ENCODE measurements at regions not wholly inside any gene's neighbourhood (a gene's known extent, or its start where the extent isn't known, plus 50 kb on each side); places are given as distances from the start of the nearest gene placed in this dataset.

DNA sequence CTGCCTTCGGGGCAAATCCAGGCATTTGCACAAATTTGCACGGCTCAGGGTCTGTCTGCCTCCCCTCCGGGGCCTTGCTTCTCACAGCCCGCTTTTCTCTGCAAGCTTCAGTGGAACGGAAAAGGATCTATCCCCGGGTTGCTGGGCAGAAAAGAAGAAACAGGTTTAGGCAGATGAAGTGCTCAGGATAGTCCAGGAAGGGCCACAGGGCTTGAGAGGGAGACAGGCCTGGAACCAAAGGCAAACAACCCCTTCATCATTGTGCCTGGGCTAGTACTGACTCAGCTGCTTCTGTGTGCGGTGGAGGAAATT is 347.8 kb upstream of the TNP1 start:
- H3K4me3 ChIP-seq (ENCODE audit: low read depth, low read length) = no peak overlapping the region
- peak overlapping the region; percentile 65 for H2BK12ac ChIP-seq (ENCODE audit: low read length)
- peaks cover 18 to 24% of the 10 kb centered on the region in 2 experiments for H3K4me1 ChIP-seq (ENCODE audit: control insufficient read depth in 1 of 2, insufficient read depth in 2 of 2, low read length in 2 of 2)
- no peaks in the 10 kb centered on the region for H3K36me3 ChIP-seq (ENCODE audit: control insufficient read depth in 1 of 2, insufficient read depth in 2 of 2, low read length in 2 of 2)
- H3K27ac ChIP-seq (ENCODE audit: low read depth, low read length) = peak overlapping the region; percentile 71
- no peak overlapping the region for H3K9ac ChIP-seq (ENCODE audit: low read length)
- peak overlapping the region; percentile 42 for H3K14ac ChIP-seq (ENCODE audit: low read length)
- peak overlapping the region; percentile 77 for H2BK120ac ChIP-seq (ENCODE audit: insufficient read depth, low read length, poor library complexity)
- no peak for DNase-seq
- H2AFZ ChIP-seq (ENCODE audit: insufficient read depth, low read length, poor library complexity) = no peak overlapping the region
- no CpG with 5 or more reads among the region's 7 CpGs for WGBS (ENCODE audit: extremely low coverage, insufficient coverage, insufficient read length)
- peak overlapping the region; percentile 75 for H4K91ac ChIP-seq (ENCODE audit: low read depth, low read length)
- no peaks in the 10 kb centered on the region for H3K9me3 ChIP-seq (ENCODE audit: insufficient read depth, low read depth, low read length)
- no peak overlapping the region for H3K4me2 ChIP-seq (ENCODE audit: low read length)
- peak overlapping the region; percentile 16 for H3K4ac ChIP-seq (ENCODE audit: low read depth, low read length)
- H3K79me1 ChIP-seq (ENCODE audit: low read length) = peaks cover 16% of the 10 kb centered on the region
- H2AK5ac ChIP-seq (ENCODE audit: low read length) = peak overlapping the region; percentile 31
- peak overlapping the region; percentile 72 for H4K12ac ChIP-seq (ENCODE audit: low read depth, low read length)
- H3K27me3 ChIP-seq (ENCODE audit: insufficient read depth, low read length) = no peaks in the 10 kb centered on the region
- H2BK5ac ChIP-seq (ENCODE audit: low read depth, low read length, poor library complexity) = peak overlapping the region; percentile 64
- H3K23ac ChIP-seq (ENCODE audit: low read length) = no peak overlapping the region
- H4K8ac ChIP-seq (ENCODE audit: low read depth, low read length) = peak overlapping the region; percentile 59
- no peaks in the 10 kb centered on the region for H3K79me2 ChIP-seq (ENCODE audit: control insufficient read depth, insufficient read depth, low read length, poor library complexity)
- peak overlapping the region; percentile 50 for H3K18ac ChIP-seq (ENCODE audit: low read length)

DNA sequence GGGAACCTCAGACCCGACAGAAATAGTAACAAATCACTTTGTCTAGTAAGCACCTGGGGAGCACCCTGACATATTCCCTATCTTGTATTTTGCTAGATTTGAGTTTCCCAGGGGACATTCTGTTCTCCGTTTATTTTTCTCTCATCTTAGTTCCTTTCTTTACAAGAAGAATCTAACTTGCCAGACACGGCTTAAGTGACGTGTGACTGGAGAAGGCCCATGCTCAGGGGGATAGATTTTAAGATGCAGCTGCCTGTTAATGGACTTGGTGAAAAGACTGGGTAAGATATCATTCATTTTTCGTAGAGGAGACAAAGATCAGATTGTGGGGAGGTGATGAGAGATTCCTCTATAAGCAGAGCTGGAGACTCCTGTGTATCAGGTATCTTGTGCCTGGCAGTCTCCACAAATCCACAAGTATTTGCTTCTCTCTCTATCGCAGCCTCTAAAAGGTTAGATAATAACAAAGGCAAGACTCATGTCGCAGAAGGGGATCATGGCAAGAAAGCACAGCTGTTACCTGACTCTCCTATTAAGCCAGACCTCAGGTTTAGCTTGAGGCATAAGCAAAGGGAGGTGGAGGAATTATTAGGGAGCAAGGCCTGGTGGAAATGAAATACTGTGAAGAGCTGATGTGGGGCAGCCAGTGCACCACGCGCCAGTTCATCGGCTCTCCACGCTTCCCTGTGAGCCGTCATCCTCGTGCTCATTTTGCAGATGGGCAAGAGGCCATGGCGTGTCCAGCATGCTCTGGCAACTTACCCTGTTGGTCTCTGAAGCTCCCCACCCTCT is 347.2 kb upstream of the TNP1 start:
- Histone ChIP-seq H3K4me3 (ENCODE audit: low read depth, low read length) (no peak overlapping the region), H4K12ac (ENCODE audit: low read depth, low read length) (no peak overlapping the region), H3K4me1 (ENCODE audit: control insufficient read depth in 1 of 2, insufficient read depth in 2 of 2, low read length in 2 of 2) (peaks cover 18 to 24% of the 10 kb centered on the region in 2 experiments), H3K9ac (ENCODE audit: low read length) (no peak overlapping the region), H2BK5ac (ENCODE audit: low read depth, low read length, poor library complexity) (peak overlapping the region; percentile 55), H3K27ac (ENCODE audit: low read depth, low read length) (peak overlapping the region; percentile 71), H3K36me3 (ENCODE audit: control insufficient read depth in 1 of 2, insufficient read depth in 2 of 2, low read length in 2 of 2) (no peaks in the 10 kb centered on the region), H3K9me3 (ENCODE audit: insufficient read depth, low read depth, low read length) (no peaks in the 10 kb centered on the region), H3K4ac (ENCODE audit: low read depth, low read length) (no peak overlapping the region), H3K18ac (ENCODE audit: low read length) (peak overlapping the region; percentile 78), H2BK12ac (ENCODE audit: low read length) (peak overlapping the region; percentile 65), H4K8ac (ENCODE audit: low read depth, low read length) (peak overlapping the region; percentile 74), H2AFZ (ENCODE audit: insufficient read depth, low read length, poor library complexity) (no peak overlapping the region), H3K14ac (ENCODE audit: low read length) (peak overlapping the region; percentile 42), H2AK5ac (ENCODE audit: low read length) (no peak overlapping the region), H3K4me2 (ENCODE audit: low read length) (no peak overlapping the region), H3K23ac (ENCODE audit: low read length) (no peak overlapping the region), H4K91ac (ENCODE audit: low read depth, low read length) (peak overlapping the region; percentile 84), H2BK120ac (ENCODE audit: insufficient read depth, low read length, poor library complexity) (peak overlapping the region; percentile 77), H3K27me3 (ENCODE audit: insufficient read depth, low read length) (no peaks in the 10 kb centered on the region), H3K79me1 (ENCODE audit: low read length) (peaks cover 16% of the 10 kb centered on the region), H3K79me2 (ENCODE audit: control insufficient read depth, insufficient read depth, low read length, poor library complexity) (no peaks in the 10 kb centered on the region)
- no peak for DNase-seq
- no CpG with 5 or more reads among the region's 14 CpGs for WGBS (ENCODE audit: extremely low coverage, insufficient coverage, insufficient read length)

DNA sequence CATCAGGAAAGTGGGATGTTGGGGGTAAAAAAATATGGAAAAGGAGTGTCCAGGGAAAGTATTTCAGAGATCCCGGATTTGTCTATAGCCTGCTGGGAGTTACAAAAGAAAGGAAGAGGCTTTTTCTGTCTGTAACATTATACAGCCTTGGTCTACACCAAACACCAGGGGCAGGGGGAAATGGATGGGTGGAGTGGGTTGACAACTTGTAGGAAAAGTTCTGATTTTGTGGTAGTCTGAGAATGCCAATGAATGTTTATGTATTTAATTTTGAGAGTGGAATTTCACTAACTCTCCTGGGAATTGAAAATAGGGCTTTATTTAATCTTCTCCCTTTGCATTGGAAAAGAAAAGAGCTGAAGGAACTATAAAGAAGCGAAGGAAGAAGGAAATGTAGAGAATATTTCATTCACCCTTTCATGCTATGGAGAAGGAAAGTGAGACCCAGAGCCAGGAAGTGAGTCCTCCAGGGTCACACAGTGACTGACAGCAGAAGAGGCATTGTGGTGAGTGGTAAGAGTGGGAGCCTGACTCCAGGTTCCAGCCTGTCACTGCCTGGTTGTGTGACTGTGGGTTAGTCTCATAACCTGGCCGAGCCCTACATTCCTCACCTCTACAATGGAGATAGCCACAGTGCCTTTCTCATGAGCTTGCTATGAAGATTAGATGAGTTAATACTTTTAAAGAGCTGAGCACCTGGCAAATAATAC is 346.3 kb upstream of the TNP1 start:
- DNase-seq = no peak
- Histone ChIP-seq H3K18ac (ENCODE audit: low read length) (peak overlapping the region; percentile 78), H3K4me2 (ENCODE audit: low read length) (no peak overlapping the region), H4K8ac (ENCODE audit: low read depth, low read length) (peak overlapping the region; percentile 74), H2BK5ac (ENCODE audit: low read depth, low read length, poor library complexity) (peak overlapping the region; percentile 8), H3K4me1 (ENCODE audit: control insufficient read depth in 1 of 2, insufficient read depth in 2 of 2, low read length in 2 of 2) (peaks cover 18 to 24% of the 10 kb centered on the region in 2 experiments), H2BK12ac (ENCODE audit: low read length) (peak overlapping the region; percentile 48), H3K27ac (ENCODE audit: low read depth, low read length) (peak overlapping the region; percentile 49), H4K91ac (ENCODE audit: low read depth, low read length) (peak overlapping the region; percentile 84), H3K4ac (ENCODE audit: low read depth, low read length) (peak overlapping the region; percentile 52), H3K23ac (ENCODE audit: low read length) (no peak overlapping the region), H4K12ac (ENCODE audit: low read depth, low read length) (no peak overlapping the region), H2AFZ (ENCODE audit: insufficient read depth, low read length, poor library complexity) (no peak overlapping the region), H3K4me3 (ENCODE audit: low read depth, low read length) (no peak overlapping the region), H2BK120ac (ENCODE audit: insufficient read depth, low read length, poor library complexity) (peak overlapping the region; percentile 29), H2AK5ac (ENCODE audit: low read length) (peak overlapping the region; percentile 98), H3K9me3 (ENCODE audit: insufficient read depth, low read depth, low read length) (no peaks in the 10 kb centered on the region), H3K14ac (ENCODE audit: low read length) (peak overlapping the region; percentile 75), H3K79me2 (ENCODE audit: control insufficient read depth, insufficient read depth, low read length, poor library complexity) (no peaks in the 10 kb centered on the region), H3K27me3 (ENCODE audit: insufficient read depth, low read length) (no peaks in the 10 kb centered on the region), H3K36me3 (ENCODE audit: control insufficient read depth in 1 of 2, insufficient read depth in 2 of 2, low read length in 2 of 2) (no peaks in the 10 kb centered on the region), H3K79me1 (ENCODE audit: low read length) (peaks cover 16% of the 10 kb centered on the region), H3K9ac (ENCODE audit: low read length) (no peak overlapping the region)
- no CpG with 5 or more reads among the region's 3 CpGs for WGBS (ENCODE audit: extremely low coverage, insufficient coverage, insufficient read length)

DNA sequence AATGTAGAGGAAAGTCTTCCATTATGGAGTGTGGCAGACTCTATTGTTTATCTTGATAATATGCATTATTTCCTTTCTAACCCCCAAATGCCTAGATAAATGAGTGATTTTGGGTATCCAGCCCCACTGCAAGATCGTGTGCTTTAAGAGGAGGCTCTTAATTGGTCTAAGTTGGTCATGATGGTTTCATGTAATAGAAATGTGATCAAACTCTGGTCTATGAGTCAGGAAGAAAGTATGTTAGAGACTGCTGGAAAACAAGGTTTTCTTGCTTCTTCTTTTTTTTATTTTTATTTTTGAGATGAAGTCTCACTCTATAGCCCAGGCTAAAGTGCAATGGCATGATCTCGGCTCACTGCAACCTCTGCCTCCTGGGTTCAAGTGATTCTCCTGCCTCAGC is 344.5 kb upstream of the TNP1 start:
- Histone ChIP-seq H2BK120ac (ENCODE audit: insufficient read depth, low read length, poor library complexity) (no peak overlapping the region), H3K9ac (ENCODE audit: low read length) (no peak overlapping the region), H3K23ac (ENCODE audit: low read length) (no peak overlapping the region), H3K18ac (ENCODE audit: low read length) (no peak overlapping the region), H3K79me2 (ENCODE audit: control insufficient read depth, insufficient read depth, low read length, poor library complexity) (no peaks in the 10 kb centered on the region), H2AFZ (ENCODE audit: insufficient read depth, low read length, poor library complexity) (no peak overlapping the region), H2BK12ac (ENCODE audit: low read length) (no peak overlapping the region), H4K8ac (ENCODE audit: low read depth, low read length) (no peak overlapping the region), H3K9me3 (ENCODE audit: insufficient read depth, low read depth, low read length) (no peaks in the 10 kb centered on the region), H3K14ac (ENCODE audit: low read length) (no peak overlapping the region), H2BK5ac (ENCODE audit: low read depth, low read length, poor library complexity) (no peak overlapping the region), H3K36me3 (ENCODE audit: control insufficient read depth in 1 of 2, insufficient read depth in 2 of 2, low read length in 2 of 2) (no peaks in the 10 kb centered on the region), H3K27ac (ENCODE audit: low read depth, low read length) (no peak overlapping the region), H3K4me2 (ENCODE audit: low read length) (no peak overlapping the region), H3K27me3 (ENCODE audit: insufficient read depth, low read length) (no peaks in the 10 kb centered on the region), H3K4me1 (ENCODE audit: control insufficient read depth in 1 of 2, insufficient read depth in 2 of 2, low read length in 2 of 2) (peaks cover 18 to 21% of the 10 kb centered on the region in 2 experiments), H2AK5ac (ENCODE audit: low read length) (no peak overlapping the region), H3K4me3 (ENCODE audit: low read depth, low read length) (no peak overlapping the region), H4K91ac (ENCODE audit: low read depth, low read length) (no peak overlapping the region), H3K79me1 (ENCODE audit: low read length) (peaks cover 16% of the 10 kb centered on the region), H3K4ac (ENCODE audit: low read depth, low read length) (no peak overlapping the region), H4K12ac (ENCODE audit: low read depth, low read length) (no peak overlapping the region)
- peak in 1 of 2 donors; percentile 23 for DNase-seq
- no CpG with 5 or more reads among the region's 2 CpGs for WGBS (ENCODE audit: extremely low coverage, insufficient coverage, insufficient read length)
